Activated gamma-delta T cell treated with Interleukin-2 at 50 U/mL for 16 hours (primary cell): ENCODE measurements at regions not wholly inside any gene's neighbourhood (a gene's known extent, or its start where the extent isn't known, plus 50 kb on each side); places are given as distances from the start of the nearest gene placed in this dataset.

Source experiments
- DNase-seq: peaks from one replicate; pipeline ENCODE4 v3.0.0-alpha.2; 2020

- no peak for DNase-seq
Measured at GRCh38 chr2:35080231-35080910, 1275.2 kb upstream of the CRIM1 start.

DNA sequence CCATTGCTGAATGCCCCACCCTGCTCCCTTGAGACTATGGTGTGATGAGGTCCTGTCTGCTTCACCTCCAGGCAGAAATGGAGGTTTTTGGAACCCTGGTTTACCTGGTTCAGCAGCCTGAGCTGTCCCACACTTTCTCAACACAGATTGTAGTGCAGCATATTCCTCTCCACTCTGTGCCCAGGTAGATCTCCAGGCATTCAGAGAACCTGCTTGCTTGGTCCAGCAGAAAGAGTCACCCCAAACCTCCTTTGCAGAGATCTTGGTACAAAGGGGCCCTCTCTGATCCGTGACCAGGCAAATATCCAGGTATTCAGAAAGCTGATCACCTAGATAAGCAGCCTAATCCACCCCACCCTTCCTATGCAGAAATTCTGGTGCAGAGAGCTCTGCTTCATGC is 1288.2 kb upstream of the CRIM1 start:
- no peak for DNase-seq

- no peak for DNase-seq
Measured at GRCh38 chr2:35063836-35064235, 1291.7 kb upstream of the CRIM1 start.

DNA sequence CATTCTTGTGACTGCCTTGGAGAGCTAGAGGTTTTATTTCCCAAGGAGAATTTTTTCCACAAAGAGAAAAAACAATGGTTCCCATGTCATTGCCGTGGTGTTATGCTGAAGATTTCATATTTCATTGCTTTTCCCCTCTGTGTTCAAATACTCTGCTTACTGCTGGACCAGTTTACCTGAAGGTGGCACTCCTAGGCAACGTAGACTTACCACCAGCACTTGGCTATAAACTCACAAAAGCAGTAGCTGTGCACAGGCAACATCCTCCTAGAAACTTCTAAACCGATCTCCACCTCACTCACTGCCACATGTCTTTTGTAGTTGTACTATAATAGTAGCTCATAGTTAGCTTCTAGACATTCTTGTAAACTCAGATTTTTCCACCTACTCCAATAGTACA is 1319.7 kb upstream of the CRIM1 start:
- no peak for DNase-seq

GRCh38 chr2:35033748-35034147 is 1321.8 kb upstream of the CRIM1 start:
- no peak for DNase-seq

DNA sequence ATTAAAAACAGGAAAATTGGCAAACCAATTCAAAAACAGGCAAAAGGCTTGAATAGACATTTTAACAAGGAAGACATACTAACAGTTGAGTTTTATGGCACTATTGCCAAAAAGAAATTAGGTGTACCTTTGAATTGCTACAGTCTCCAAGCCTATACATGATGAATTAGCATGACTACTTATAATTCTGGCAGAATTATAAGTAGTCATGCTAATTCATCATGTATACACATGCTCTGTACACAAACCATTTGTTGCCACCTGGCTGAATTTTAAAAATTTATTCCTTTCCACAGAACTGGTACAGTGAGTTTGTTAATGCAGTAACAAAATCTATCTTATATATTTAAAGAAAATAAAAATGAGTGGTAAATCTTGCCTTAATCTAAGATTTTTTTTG is 1332.0 kb upstream of the CRIM1 start:
- DNase-seq = no peak

GRCh38 chr2:35000453-35000852 is 1355.1 kb upstream of the CRIM1 start:
- DNase-seq = no peak

DNA sequence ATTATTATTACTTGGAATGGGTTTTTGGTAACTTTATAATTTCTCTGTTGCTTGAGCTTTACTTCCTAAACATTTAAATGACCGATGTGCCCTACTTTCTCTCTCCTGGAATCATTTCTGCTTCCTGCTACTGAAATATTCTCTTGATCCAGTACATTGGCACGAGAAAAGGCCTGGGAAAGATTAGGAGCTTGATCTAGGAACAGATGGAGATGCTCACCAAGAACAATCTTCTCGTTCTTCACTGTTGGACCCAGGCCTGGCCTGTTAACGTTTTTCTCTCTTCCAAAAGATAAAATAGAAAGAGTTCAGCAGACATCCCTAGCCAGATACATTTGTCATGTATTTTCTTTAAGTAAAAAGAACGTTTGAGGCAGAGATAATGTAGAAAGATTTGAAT is 1356.8 kb upstream of the CRIM1 start:
- no peak for DNase-seq

- no peak for DNase-seq
Measured at GRCh38 chr2:34997779-34998178, 1357.8 kb upstream of the CRIM1 start.

GRCh38 chr2:34995196-34995595 is 1360.4 kb upstream of the CRIM1 start:
- no peak for DNase-seq

DNA sequence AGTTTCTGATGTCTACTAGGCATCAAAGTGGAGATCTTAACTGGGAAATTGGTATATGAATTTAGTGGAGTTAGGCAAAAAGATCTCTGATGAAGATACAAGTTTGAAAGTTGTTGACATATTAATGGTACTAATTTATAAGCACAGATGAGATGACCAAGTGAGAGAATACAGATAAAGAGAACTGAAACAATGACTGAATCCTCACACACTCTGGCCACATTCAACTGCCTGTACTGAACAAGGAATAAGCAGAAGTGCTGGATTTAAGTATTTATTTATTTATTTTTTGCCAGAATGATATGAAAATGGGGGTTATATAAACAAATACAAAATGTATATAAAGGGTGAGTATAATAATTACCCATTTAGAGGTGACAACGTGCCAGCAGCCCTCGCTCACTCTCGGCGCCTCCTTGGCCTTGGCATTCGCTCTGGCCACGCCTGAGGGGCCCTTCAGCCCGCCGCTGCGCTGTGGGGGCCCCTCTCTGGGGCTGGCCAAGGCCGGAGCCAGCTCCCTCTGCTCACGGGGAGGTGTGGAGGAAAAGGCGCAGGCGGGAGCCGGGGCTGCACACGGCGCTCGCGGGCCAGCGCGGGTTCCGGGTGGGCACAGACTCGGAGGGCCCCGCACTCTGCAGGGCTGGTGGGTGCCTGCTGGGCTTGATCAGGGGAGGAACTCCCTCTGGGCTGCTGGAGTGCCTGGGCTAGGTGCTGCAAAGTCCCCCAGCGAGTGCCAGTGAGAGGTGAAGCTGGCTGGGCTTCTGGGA is 1363.9 kb upstream of the CRIM1 start:
- DNase-seq = no peak

- DNase-seq = no peak
Measured at GRCh38 chr2:34985474-34985873, 1370.1 kb upstream of the CRIM1 start.

DNA sequence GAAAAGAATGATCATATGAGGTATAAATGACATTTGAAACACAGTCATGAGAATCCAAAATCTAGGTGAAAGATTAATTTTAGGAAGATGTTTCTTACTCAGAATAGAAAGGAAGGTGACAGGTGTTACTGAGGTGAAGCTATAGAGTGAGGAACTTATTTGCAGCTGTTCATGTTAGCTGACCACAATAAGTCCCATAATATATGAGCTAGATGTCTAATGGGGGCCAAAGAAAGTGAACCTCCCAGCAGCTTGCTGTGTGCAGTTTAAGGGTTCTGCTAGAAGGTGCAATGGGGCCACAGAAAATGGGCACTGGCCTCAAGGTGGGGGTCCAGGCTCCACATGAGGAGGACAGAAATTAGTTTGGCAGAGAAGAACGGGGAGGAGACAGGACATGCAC is 1374.9 kb upstream of the CRIM1 start:
- no peak for DNase-seq

- no peak for DNase-seq
Measured at GRCh38 chr2:34979148-34979547, 1376.4 kb upstream of the CRIM1 start.

GRCh38 chr2:34961822-34962221 is 1362.7 kb upstream of the FAM98A start:
- DNase-seq = no peak

GRCh38 chr2:34954758-34955157 is 1355.7 kb upstream of the FAM98A start:
- no peak for DNase-seq

DNA sequence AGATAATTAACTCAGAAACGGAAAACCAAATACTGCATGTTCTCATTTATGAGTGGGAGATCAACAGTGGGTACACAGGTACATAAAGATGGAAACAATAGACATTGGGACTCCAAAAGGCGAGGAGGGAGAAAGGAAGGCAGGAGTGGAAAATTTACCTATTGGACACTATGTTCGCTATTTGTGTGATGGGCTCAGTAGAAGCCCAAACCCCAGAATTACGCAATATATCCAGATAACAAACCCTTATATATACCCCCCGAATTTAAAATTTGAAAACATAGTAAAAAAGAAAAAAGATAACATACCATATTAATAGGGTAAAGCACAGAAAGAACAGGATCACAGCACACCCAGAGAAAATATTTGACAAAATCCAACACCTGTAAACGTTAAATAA is 1351.7 kb upstream of the FAM98A start:
- no peak for DNase-seq

- no peak for DNase-seq
Measured at GRCh38 chr2:34949316-34949715, 1350.2 kb upstream of the FAM98A start.

GRCh38 chr2:34936089-34936488 is 1337.0 kb upstream of the FAM98A start:
- DNase-seq = no peak

DNA sequence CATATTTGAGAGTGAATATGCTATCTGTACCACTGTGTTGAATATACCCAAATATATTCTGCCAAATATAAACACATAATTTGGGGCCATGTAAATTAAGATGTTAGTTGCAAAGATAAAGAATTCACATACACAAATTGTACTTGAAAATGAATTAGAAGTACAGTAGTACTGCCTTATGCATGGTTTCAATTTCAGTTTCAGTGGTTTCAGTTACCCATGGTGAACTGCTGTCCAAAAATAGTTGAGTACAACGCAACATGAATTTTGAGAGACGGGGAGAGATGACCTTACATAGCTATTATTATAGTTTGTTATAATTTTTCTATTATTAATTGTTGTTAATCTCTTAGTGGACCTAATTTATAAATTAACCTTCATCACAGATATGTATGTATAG is 1313.0 kb upstream of the FAM98A start:
- no peak for DNase-seq

GRCh38 chr2:34909992-34910705 is 1311.0 kb upstream of the FAM98A start:
- DNase-seq = no peak

- no peak for DNase-seq
Measured at GRCh38 chr2:34907812-34908211, 1308.7 kb upstream of the FAM98A start.

GRCh38 chr2:34901739-34902138 is 1302.6 kb upstream of the FAM98A start:
- DNase-seq = no peak

DNA sequence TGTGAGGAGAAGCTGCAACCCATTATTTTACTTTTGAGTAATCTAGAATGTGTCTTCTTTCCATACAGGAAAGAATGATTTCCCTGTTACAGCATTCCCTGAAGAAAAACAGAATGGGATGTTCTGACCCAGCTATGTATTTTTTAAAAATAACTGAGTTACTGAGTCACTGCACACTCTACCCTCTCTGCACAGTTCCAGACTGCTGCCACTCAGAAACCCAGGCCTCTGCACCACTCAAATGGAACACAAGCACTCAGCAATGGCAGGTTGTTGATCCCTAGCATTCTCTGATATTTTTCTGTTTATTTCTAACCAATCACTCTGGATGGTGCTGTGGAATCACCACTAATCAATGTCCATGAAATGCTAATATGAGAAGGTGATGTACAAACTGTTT is 1300.0 kb upstream of the FAM98A start:
- DNase-seq = no peak
